ENCODE measurements at regions not wholly inside any gene's neighbourhood (a gene's known extent, or its start where the extent isn't known, plus 50 kb on each side); places are given as distances from the start of the nearest gene placed in this dataset.

- TF ChIP-seq CTCF (conservative IDR thresholded peaks at IDR 0.05 in 1 of 2, IDR thresholded peaks at IDR 0.05 in 1 of 2; ENCODE audit: extremely low read depth in 1 of 2, insufficient read depth in 1 of 2, low read depth in 1 of 2, low read length in 2 of 2) = no peak
- TF ChIP-seq EZH2 (IDR thresholded peaks at IDR 0.05; ENCODE audit: borderline replicate concordance, low read length) = no peak
These were observed 67.8 kb upstream of the SOX9 start for GRCh38 chr17:72053036-72053435.

Data from mammary epithelial cell (primary cell).